Cardiac fibroblast (primary cell): ENCODE measurements at regions not wholly inside any gene's neighbourhood (a gene's known extent, or its start where the extent isn't known, plus 50 kb on each side); places are given as distances from the start of the nearest gene placed in this dataset.

Source experiments
- DNase-seq, 2 donors: peaks; one replicate each; pipeline versions ENCODE4 v3.0.0 to v3.0.0-alpha.2; 2010; ENCODE audit warnings: low read depth in 2 of 2
- H3K4me3 ChIP-seq, 2 donors: replicated peaks in 1 of 2; 1 replicate in 1 of 2; 2 replicates in 1 of 2; pipeline ENCODE4 v1.5.1; 2011; ENCODE audit warnings: low read depth in 2 of 2, low read length in 2 of 2, mild to moderate bottlenecking in 2 of 2, moderate library complexity in 1 of 2
- TF ChIP-seq, protein P1 (sequence below): IDR thresholded peaks from one replicate; pipeline ENCODE4 v1.5.1; 2011; ENCODE audit warnings: low read depth, mild to moderate bottlenecking, low read length, inconsistent platforms

- H3K4me3 ChIP-seq = no peak overlapping the region
- TF ChIP-seq, protein P1, sequence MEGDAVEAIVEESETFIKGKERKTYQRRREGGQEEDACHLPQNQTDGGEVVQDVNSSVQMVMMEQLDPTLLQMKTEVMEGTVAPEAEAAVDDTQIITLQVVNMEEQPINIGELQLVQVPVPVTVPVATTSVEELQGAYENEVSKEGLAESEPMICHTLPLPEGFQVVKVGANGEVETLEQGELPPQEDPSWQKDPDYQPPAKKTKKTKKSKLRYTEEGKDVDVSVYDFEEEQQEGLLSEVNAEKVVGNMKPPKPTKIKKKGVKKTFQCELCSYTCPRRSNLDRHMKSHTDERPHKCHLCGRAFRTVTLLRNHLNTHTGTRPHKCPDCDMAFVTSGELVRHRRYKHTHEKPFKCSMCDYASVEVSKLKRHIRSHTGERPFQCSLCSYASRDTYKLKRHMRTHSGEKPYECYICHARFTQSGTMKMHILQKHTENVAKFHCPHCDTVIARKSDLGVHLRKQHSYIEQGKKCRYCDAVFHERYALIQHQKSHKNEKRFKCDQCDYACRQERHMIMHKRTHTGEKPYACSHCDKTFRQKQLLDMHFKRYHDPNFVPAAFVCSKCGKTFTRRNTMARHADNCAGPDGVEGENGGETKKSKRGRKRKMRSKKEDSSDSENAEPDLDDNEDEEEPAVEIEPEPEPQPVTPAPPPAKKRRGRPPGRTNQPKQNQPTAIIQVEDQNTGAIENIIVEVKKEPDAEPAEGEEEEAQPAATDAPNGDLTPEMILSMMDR = no peak
- no peak for DNase-seq
Observed at GRCh38 chr2:239494578-239494977, 93.8 kb upstream of the HDAC4 start.

DNA sequence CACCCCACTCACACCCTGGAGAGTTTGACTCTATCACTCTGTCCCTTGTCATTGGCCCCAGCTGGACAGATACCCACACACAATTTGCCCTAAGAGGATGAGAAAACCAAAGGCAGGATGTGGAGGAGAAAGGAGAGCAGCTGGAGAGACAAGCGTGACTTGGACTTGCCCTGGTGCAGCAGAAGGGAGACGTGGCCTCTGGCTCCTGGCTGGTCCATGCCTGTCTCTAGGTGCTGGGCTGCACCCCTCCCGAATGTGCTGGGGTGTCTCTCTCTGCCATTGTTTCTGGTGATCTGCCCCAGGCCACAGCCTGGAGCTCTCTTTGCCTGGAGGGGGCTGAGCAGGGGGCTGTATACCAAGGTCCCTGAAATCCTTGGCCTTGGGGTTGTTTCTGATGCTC lies 88.7 kb upstream of the HDAC4 start:
- no peak overlapping the region for H3K4me3 ChIP-seq
- TF ChIP-seq, protein P1 = no peak
- no peak for DNase-seq

DNA sequence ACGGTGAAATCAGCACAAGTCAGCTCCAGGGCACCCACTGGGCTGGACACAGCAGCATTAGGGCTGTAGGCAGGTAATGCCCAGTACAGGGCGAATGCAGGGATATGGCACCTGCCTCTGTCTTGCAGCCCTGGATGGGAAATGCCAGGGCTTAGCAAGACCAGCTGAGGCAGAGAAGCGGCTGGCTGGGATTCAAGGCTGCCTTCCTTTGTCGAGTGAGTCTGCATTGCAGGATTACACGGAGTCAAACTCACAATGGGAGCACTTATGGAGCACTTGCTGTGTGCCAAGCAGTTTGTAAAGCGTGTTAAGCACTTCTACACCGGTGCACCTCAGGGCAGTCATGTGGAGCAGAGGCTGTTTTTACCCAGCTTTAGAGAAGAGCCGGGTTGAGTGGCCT lies 87.3 kb upstream of the HDAC4 start:
- no peak for DNase-seq
- no peak overlapping the region for H3K4me3 ChIP-seq
- TF ChIP-seq, protein P1 = no peak

DNA sequence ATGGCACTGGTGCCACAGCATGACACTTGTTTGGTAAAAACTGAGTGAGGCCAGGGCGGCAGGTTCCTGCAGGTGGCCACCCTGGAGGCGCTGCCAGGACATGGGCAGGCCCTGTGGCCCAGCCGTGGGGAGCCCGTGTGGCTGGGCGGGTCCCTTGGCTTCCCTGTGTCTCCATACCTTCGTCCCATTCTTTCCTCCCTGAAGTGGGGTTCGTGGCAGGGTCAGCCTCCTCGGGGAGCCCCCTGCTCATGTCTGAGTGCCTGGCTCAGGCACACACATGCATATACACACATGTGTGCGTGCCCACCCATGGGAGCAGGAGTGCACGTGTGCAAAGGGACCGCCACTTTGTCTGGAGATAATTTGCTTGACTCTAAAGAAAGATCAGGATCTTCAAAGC lies 86.5 kb upstream of the HDAC4 start:
- TF ChIP-seq, protein P1 = no peak
- H3K4me3 ChIP-seq = no peak overlapping the region

DNA sequence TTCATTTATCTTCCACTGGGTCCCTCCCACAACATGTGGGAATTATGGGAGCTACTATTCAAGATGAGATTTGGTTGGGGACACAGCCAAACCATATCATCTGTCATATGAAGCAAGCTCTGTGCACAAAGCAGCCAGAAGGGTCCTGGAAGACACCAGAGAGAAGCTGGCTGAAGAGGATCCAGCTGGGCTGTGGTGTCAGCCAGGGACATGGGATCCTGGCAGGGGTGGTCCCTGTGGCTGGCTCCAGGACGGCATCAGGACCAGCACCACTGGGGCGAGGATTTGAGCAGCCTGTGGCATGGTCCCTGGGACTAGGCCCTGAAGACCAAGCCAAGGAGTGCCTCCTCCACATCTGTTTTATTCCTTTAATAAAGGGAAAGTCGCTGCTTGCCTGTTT lies 84.8 kb upstream of the HDAC4 start:
- no peak for DNase-seq
- TF ChIP-seq, protein P1 = no peak
- no peak overlapping the region for H3K4me3 ChIP-seq

More for the DNA sequence above, 86.5 kb upstream of the HDAC4 start:
- no peak for DNase-seq

DNA sequence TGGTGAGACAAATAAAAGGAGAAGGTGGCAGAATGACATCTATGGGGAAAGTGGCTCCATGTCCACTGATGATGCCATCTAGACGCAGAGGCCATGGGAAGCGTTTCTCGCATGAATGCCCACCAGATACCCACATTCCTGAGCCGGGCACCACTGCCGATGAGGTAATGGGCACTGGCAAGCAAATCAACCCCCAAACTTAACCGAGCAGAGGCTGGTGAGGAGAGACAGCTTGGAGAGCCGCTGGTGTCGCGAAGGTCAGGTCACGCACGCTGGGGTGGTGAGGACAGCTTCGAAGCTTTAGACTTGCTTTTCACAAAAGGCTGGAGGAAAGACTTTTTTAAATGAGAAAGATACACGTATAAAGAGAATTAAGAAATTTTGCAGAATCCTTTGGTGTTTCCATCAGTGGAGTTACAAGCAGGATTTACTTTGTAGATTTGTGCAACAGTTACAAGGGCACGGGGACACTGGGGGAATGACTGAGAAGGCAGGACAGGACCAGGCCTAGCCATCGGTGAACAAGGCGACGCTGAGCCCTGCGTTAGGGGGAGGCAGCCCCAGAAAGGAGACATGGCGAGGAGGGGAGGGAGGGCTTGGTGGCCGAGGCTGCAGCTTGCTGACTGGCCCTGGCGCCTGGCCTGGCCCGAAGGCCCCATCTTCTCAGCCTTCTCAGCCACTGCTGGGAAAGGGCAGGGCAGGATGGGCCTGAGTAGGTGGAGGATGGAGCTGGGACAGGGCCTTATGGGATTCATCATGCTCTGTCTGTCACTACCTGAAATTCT lies 83.9 kb upstream of the HDAC4 start:
- TF ChIP-seq, protein P1 = no peak
- DNase-seq = no peak
- no peak overlapping the region for H3K4me3 ChIP-seq
